Endothelial cell of umbilical vein (primary cell): ENCODE measurements at regions not wholly inside any gene's neighbourhood (a gene's known extent, or its start where the extent isn't known, plus 50 kb on each side); places are given as distances from the start of the nearest gene placed in this dataset.

Experiments
- POLR2A ChIP-seq: IDR thresholded peaks from 2 replicates; pipeline ENCODE4 v1.6.1; 2012; ENCODE audit warnings: low read depth, mild to moderate bottlenecking, control low read depth, low read length
- POLR2AphosphoS5 ChIP-seq: IDR thresholded peaks from 2 replicates; pipeline ENCODE4 v1.6.1; 2012; ENCODE audit warnings: low read depth, mild to moderate bottlenecking, control low read depth, low read length, moderate library complexity; ENCODE audit not compliant: insufficient read depth
- TF ChIP-seq, protein P1 (sequence below), 2 donors: IDR thresholded peaks; 1 replicate in 1 of 2; 2 replicates in 1 of 2; pipeline ENCODE4 v1.5.1; 2011; ENCODE audit warnings: low read length in 2 of 2, mild to moderate bottlenecking in 2 of 2, moderate library complexity in 2 of 2, control low read depth in 1 of 2, inconsistent platforms in 1 of 2, low read depth in 1 of 2; ENCODE audit not compliant: insufficient read depth in 1 of 2; ENCODE audit errors: extremely low read depth in 1 of 2

DNA sequence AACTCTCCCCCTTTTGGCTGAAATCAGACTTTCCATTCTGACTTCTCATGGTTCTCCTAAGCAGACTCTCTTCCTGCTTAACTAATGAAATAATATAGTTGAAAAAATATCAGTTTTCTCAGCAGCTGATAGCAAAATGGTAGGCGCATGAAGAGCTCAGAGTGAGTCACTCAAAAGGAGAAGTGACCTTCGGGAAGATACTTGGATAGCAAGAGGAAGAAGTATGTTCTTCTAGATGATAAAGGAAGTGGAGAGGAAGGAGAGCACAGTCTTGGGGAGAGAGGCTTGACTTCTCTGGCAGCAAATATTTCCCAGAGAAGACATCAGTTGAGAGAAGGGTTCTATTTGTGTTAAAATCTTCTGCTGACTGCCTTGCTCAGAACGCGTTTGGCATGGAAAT is 101.5 kb downstream of the TAF11L14 start:
- TF ChIP-seq POLR2AphosphoS5 = no peak
- TF ChIP-seq, protein P1, sequence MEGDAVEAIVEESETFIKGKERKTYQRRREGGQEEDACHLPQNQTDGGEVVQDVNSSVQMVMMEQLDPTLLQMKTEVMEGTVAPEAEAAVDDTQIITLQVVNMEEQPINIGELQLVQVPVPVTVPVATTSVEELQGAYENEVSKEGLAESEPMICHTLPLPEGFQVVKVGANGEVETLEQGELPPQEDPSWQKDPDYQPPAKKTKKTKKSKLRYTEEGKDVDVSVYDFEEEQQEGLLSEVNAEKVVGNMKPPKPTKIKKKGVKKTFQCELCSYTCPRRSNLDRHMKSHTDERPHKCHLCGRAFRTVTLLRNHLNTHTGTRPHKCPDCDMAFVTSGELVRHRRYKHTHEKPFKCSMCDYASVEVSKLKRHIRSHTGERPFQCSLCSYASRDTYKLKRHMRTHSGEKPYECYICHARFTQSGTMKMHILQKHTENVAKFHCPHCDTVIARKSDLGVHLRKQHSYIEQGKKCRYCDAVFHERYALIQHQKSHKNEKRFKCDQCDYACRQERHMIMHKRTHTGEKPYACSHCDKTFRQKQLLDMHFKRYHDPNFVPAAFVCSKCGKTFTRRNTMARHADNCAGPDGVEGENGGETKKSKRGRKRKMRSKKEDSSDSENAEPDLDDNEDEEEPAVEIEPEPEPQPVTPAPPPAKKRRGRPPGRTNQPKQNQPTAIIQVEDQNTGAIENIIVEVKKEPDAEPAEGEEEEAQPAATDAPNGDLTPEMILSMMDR (IDR thresholded peaks at IDR 0.05; ENCODE audit: extremely low read depth in 1 of 2, insufficient read depth in 1 of 2, low read depth in 1 of 2, low read length in 2 of 2) = no peak
- TF ChIP-seq POLR2A = no peak
